ENCODE measurements at regions not wholly inside any gene's neighbourhood (a gene's known extent, or its start where the extent isn't known, plus 50 kb on each side); places are given as distances from the start of the nearest gene placed in this dataset.

GRCh38 chr4:103457566-103457965, 259.4 kb upstream of the CENPE start:
- no peaks in the 10 kb centered on the region for H3K36me3 ChIP-seq (ENCODE audit: control insufficient read depth in 4 of 4, insufficient read depth in 3 of 4, low read depth in 1 of 4, low read length in 3 of 4)
- WGBS: 97% methylated on average over 2 of the region's 2 CpGs
- no peaks in the 10 kb centered on the region for H3K4me1 ChIP-seq (ENCODE audit: control insufficient read depth in 4 of 4, insufficient read depth in 4 of 4, low read length in 3 of 4)
- no peaks in the 10 kb centered on the region for H3K27me3 ChIP-seq (ENCODE audit: control insufficient read depth in 4 of 4, insufficient read depth in 4 of 4, low read length in 3 of 4)
- TF ChIP-seq TAF1 (conservative IDR thresholded peaks at IDR 0.05): no peak
- TF ChIP-seq REST (IDR thresholded peaks at IDR 0.05): no peak
- no peak for TF ChIP-seq GABPA (IDR thresholded peaks at IDR 0.05 in 1 of 2, conservative IDR thresholded peaks at IDR 0.05 in 1 of 2)
- no peak for TF ChIP-seq RXRA (IDR thresholded peaks at IDR 0.05)
- TF ChIP-seq YY1 (IDR thresholded peaks at IDR 0.05): no peak
- no peak for TF ChIP-seq FOXA2 (IDR thresholded peaks at IDR 0.05)
- TF ChIP-seq ZBTB33 (IDR thresholded peaks at IDR 0.05): no peak
- TF ChIP-seq ATF3 (IDR thresholded peaks at IDR 0.05): no peak
- no peak for TF ChIP-seq NR2F2 (IDR thresholded peaks at IDR 0.05)
- no peak for TF ChIP-seq CTCF (IDR thresholded peaks at IDR 0.05; ENCODE audit: low read depth, low read length, missing input control)
- no peak for TF ChIP-seq MAX (IDR thresholded peaks at IDR 0.05)
- no peak for TF ChIP-seq RAD21 (IDR thresholded peaks at IDR 0.05)
- no peak for TF ChIP-seq SP1 (IDR thresholded peaks at IDR 0.05)
- no peak for TF ChIP-seq HNF4A (conservative IDR thresholded peaks at IDR 0.05)
- TF ChIP-seq EGR1 (IDR thresholded peaks at IDR 0.05; ENCODE audit: low read depth in 2 of 2): no peak
- no peak for TF ChIP-seq JUND (IDR thresholded peaks at IDR 0.05)
- no peak overlapping the region for H3K9ac ChIP-seq (ENCODE audit: low read depth in 1 of 2, low read length in 2 of 2)
- no peak overlapping the region for H3K27ac ChIP-seq (ENCODE audit: low read depth in 1 of 2, low read length in 2 of 2)
- DNase-seq (ENCODE audit: low spot score): no peak
- H3K9me3 ChIP-seq (ENCODE audit: control insufficient read depth in 4 of 4, low read length in 3 of 4): no peaks in the 10 kb centered on the region
- no peak overlapping the region for H3K4me3 ChIP-seq (ENCODE audit: low read depth in 1 of 3, low read length in 3 of 3)

- H3K4me3 ChIP-seq (ENCODE audit: low read depth in 1 of 3, low read length in 3 of 3): no peak overlapping the region
- H3K27ac ChIP-seq (ENCODE audit: low read depth in 1 of 2, low read length in 2 of 2): no peak overlapping the region
- H3K9me3 ChIP-seq (ENCODE audit: control insufficient read depth in 4 of 4, low read length in 3 of 4): no peaks in the 10 kb centered on the region
- no peaks in the 10 kb centered on the region for H3K4me1 ChIP-seq (ENCODE audit: control insufficient read depth in 4 of 4, insufficient read depth in 4 of 4, low read length in 3 of 4)
- WGBS: 88% methylated on average over 2 of the region's 2 CpGs
- no peaks in the 10 kb centered on the region for H3K27me3 ChIP-seq (ENCODE audit: control insufficient read depth in 4 of 4, insufficient read depth in 4 of 4, low read length in 3 of 4)
- DNase-seq (ENCODE audit: low spot score): no peak
- no peak overlapping the region for H3K9ac ChIP-seq (ENCODE audit: low read depth in 1 of 2, low read length in 2 of 2)
- no peaks in the 10 kb centered on the region for H3K36me3 ChIP-seq (ENCODE audit: control insufficient read depth in 4 of 4, insufficient read depth in 3 of 4, low read depth in 1 of 4, low read length in 3 of 4)
- TF ChIP-seq REST (IDR thresholded peaks at IDR 0.05) (no peak), FOXA2 (IDR thresholded peaks at IDR 0.05) (no peak), HNF4G (IDR thresholded peaks at IDR 0.05) (no peak), RAD21 (IDR thresholded peaks at IDR 0.05) (no peak), EGR1 (IDR thresholded peaks at IDR 0.05; ENCODE audit: low read depth in 2 of 2) (no peak), TAF1 (conservative IDR thresholded peaks at IDR 0.05) (no peak), NR2F2 (IDR thresholded peaks at IDR 0.05) (no peak), GABPA (IDR thresholded peaks at IDR 0.05 in 1 of 2, conservative IDR thresholded peaks at IDR 0.05 in 1 of 2) (no peak), MAX (IDR thresholded peaks at IDR 0.05) (no peak), YY1 (IDR thresholded peaks at IDR 0.05) (no peak), FOXA1 (IDR thresholded peaks at IDR 0.05) (no peak), ATF3 (IDR thresholded peaks at IDR 0.05) (no peak), RXRA (IDR thresholded peaks at IDR 0.05) (no peak)
Measured at GRCh38 chr4:103451341-103451740, 253.2 kb upstream of the CENPE start.

Measured in liver (tissue), 8 donors.